ENCODE measurements at regions not wholly inside any gene's neighbourhood (a gene's known extent, or its start where the extent isn't known, plus 50 kb on each side); places are given as distances from the start of the nearest gene placed in this dataset.
"Not testable (repeated sequence)": the region's sequence is repeated elsewhere in the genome, so short reads cannot be mapped to it uniquely, and the experiment has no call there.

DNA sequence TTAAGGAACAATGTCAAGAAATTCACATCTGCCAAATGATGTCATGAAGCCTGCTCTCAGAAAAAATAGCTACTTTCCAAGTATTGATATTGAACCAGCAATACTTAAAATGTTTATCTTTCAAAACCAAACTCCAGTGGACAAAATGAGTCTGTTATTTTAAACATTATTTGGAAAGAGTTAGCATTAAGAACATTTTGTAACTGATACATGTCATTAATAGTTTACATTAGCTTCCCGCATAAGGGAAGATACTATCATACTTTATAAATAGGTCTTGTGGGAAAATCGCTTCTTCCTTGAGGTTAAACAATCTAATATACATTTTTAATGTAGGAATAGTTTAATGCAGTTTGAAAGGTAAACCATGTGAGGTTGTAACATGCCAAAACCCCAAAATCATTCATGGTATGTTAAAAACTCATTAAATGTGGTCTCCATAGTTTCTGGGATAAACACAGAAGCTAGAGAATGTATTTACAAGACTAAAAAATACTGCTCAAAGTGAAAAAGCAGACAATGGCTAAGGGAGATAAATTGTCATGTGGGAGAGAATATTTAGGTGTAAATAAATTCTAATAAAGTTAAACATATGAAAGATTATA, 73.4 kb upstream of the ATP2B1 start:
- no peak for DNase-seq

GRCh38 chr12:89781156-89781555, 72.5 kb upstream of the ATP2B1 start:
- no peak for DNase-seq

GRCh38 chr12:89779090-89779489, 70.5 kb upstream of the ATP2B1 start:
- no peak for DNase-seq

- DNase-seq: no peak
Measured at GRCh38 chr12:89777733-89778379, 69.2 kb upstream of the ATP2B1 start.

- no peak for DNase-seq
Measured at GRCh38 chr12:89775986-89776365, 67.3 kb upstream of the ATP2B1 start.

DNA sequence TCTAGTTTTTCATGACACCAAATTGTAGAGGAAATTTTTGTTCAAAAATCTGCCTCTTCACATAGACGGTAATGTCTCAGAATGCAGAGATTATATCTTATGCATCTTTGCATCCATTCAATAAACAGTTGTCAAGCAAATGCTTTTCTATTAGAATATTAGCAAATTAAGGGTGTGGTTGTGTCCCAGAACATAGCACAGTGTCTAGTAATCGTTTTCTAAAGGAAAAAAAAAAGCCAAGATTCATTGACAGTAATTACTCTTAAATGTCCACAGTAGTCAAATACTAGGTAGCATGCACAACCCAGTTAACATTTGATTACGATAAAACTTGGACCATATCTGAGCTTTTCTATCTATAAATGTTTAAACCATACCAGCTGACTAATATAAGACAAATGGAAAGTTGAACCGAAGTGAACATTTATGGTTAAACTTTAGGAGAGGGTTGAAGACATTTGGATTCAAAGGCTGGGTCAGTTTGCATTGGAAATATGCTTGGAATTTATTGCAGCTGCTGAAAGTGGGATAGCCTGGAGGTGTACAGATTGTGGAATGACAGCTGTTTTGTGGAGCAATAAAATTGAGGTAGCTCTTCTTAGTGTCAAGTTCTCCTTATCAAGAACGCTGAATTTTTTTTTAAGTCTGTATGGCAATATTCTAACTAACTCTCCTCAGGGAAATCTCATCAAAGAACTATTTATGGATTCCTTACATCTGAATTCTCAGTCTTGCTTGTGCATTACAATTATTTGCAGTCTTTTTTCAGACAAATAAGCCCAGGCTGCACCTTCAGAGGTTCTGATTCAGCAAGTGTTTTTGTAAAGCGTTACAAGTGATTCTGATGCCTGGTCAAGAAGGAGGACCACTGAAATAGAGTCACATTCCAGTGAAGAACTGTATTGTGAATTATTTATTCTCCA, 66.7 kb upstream of the ATP2B1 start:
- DNase-seq: no peak

DNA sequence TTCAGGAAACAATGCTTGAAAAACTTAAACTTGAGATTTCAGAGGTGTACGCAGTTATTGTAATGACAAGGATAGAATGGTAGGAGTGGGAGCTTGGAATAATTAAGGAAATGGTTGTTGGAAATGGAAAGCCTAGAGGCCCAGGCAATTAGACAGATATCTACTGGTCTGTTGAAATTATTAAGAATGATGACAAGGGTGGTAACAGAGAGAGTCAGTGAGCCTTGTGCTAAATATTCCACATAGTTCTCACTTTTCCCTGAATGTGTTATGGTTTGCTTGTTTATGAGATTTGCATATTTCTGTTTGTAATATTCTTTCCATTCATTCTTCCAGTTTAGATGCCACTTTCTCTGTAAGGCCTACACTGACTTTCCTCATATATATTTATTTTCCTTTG, 66.0 kb upstream of the ATP2B1 start:
- DNase-seq: no peak

DNA sequence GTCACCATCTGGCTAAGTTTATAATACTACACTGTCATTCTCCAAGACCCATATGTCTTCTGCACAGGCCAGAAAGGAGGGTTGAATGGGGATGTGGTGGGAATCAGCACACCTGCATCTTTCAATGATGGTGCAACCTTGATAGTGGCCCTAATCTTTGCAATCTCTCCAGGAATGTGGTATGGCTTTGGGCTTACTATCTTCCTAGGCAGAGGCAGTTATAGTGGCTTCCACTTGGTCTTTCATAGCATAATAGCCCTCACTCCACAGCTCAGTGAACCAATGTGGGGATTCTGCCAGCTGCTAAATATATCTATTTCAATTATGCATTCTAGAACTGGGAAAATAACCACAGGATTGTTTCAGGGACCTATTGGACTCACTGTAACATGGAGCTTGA, 61.8 kb upstream of the ATP2B1 start:
- no peak for DNase-seq

DNA sequence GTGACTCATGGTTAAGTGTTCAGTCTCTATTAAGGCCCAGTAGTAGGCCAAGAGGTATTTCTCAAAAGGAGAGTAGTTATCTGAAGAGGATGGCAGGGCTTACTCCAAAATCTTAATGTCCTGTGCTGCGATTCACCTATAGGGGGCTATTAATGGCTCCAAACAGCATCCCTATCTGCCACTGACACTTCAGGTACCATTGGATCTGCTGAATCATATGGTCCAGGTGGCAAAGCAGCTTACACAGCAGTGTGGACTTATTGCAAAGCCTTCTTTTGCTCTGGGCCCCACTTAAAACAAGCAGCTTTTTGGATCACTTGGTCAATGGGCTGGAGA, 60.8 kb upstream of the ATP2B1 start:
- DNase-seq: no peak

GRCh38 chr12:89768586-89769482, 60.2 kb upstream of the ATP2B1 start:
- no peak for DNase-seq

DNA sequence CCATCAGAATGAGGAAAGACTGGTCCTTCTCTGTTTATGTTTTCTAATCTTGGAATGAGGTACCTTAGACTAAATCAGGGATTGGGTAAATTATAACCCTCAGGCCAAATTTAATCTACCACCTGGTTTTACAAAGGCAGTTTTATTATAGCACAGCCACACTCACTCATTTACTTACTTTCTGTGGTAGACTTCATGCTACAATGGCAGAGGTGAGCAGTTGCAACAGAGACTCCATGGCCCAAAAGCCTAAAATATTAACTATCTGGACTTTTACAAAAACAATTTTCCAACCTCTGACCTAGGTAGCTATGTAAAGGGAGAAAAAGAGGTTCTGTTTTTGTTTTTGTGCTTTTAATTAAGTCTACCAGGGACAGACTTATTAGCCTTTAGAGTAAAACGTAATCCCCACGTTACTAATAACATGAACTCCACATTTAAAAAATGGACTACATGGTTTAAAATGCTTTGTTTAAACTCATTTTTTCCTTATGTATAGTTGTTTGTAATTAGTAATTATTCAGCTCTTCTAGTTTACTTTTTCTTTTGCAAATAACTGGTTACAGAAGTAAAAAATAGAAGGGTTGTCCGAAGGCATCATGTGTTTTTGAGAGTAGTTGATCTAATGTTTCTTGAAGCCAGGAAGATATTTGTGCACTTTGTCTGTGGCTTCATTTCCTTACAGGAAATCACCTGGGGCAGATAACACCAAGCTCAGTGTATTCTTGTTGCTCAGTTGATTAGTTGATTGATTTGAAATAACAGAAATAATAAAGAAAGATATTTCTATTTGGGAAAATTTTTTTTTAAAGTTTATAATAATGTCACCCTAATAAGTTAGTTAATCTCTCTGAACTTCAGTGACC, 57.6 kb upstream of the ATP2B1 start:
- DNase-seq: no peak

DNA sequence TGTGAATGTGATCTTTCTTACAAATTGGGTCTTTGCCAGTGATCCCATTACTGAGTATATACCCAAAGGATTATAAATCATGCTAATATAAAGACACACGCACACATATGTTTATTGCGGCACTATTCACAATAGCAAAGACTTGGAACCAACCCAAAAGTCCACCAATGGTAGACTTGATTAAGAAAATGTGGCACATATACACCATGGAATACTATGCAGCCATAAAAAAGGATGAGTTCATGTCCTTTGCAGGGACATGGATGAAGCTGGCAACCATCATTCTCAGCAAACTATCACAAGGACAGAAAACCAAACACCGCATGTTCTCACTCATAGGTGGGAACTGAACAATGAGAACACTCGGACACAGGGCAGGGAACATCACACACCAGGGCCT, 55.5 kb upstream of the ATP2B1 start:
- DNase-seq: not testable (repeated sequence)

DNA sequence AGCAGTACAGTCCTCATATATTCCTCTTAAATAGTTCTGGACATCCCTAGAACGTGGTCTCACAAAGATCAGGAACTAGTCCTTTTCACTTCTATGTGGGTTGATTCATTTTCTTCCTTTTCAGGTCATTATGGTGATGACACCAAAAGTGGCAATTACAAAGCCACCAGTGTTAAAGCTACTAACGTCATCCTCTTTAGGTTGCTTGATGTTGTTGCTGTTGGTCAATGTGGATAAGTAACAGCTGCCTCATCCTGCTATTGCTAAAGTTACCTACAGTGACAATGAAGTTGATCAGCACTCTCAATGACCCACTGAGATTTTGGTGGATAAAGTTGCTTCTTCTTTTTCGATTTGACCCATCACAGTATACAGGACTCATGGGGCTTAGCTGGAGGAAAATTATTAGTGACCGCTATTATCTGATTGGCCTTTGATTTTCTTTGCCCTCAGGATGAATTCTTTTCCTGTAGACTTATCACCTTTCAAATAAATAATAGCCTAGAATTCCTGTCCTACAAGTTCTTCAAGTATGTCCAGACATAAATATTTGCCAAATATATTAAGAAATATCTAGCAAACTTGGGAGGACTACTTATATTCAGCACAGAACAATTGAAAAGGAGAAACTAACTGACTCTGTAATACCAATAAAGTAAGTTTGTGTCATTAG, 54.0 kb upstream of the ATP2B1 start:
- DNase-seq: no peak

GRCh38 chr12:89760783-89761182, 52.1 kb upstream of the ATP2B1 start:
- DNase-seq: no peak

Measured in activated gamma-delta T cell treated with Interleukin-2 at 50 U/mL for 16 hours (primary cell).